22Rv1 (cell line): ENCODE measurements at regions not wholly inside any gene's neighbourhood (a gene's known extent, or its start where the extent isn't known, plus 50 kb on each side); places are given as distances from the start of the nearest gene placed in this dataset.
"Not testable (repeated sequence)": the region's sequence is repeated elsewhere in the genome, so short reads cannot be mapped to it uniquely, and the experiment has no call there.

Experiments used
- CTCF ChIP-seq: fragments of 450-650 bp; IDR thresholded peaks from 2 replicates; pipeline ENCODE4 v1.5.1; 2017; ENCODE audit warnings: mild to moderate bottlenecking
- ZFX ChIP-seq: fragments of 450-650 bp; IDR thresholded peaks from 2 replicates; pipeline ENCODE4 v1.6.1; 2017; ENCODE audit warnings: antibody characterized with exemption, borderline replicate concordance

- not testable (repeated sequence) for TF ChIP-seq CTCF, ZFX
Observed at GRCh38 chrX:1122851-1123250, 89.6 kb downstream of the CRLF2 start.
